ENCODE measurements at regions not wholly inside any gene's neighbourhood (a gene's known extent, or its start where the extent isn't known, plus 50 kb on each side); places are given as distances from the start of the nearest gene placed in this dataset.

DNA sequence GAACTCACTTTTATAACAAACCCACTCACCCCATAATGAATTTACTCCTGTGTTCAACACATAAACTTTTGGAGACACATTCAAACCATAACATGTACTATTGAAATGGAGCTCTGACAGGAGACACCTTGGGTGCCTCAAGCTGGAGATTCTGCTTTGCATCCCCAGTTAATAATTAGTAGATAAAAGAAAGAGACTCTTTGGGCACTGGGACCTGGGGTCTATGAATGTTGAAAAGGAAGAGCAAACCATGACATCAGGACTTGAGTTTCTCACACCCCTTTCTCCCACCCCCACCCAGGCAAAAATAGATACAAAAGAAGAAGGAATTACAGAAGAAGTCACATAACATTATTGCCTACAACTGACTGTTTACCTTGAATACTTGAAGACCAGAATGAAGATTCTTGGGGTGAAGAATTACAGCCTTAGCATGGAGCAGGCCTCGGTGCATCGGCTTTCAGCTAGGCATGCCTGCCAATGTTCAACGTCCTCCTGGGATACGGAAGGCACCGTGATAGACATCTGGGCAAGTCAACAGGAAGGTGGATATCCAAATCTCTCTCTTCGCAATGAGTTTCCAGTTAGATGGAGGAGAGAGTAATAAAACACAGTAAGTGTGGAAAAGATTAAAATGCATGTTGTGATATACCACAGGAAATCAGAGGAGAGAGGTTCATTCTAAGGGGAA is 316.0 kb downstream of the TRIML1 start:
- TF ChIP-seq, protein P1, sequence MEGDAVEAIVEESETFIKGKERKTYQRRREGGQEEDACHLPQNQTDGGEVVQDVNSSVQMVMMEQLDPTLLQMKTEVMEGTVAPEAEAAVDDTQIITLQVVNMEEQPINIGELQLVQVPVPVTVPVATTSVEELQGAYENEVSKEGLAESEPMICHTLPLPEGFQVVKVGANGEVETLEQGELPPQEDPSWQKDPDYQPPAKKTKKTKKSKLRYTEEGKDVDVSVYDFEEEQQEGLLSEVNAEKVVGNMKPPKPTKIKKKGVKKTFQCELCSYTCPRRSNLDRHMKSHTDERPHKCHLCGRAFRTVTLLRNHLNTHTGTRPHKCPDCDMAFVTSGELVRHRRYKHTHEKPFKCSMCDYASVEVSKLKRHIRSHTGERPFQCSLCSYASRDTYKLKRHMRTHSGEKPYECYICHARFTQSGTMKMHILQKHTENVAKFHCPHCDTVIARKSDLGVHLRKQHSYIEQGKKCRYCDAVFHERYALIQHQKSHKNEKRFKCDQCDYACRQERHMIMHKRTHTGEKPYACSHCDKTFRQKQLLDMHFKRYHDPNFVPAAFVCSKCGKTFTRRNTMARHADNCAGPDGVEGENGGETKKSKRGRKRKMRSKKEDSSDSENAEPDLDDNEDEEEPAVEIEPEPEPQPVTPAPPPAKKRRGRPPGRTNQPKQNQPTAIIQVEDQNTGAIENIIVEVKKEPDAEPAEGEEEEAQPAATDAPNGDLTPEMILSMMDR (IDR thresholded peaks at IDR 0.05; ENCODE audit: low read length), result no peak
- no peak for TF ChIP-seq EZH2 (optimal IDR thresholded peaks at IDR 0.05; ENCODE audit: low read depth, low read length)
